22Rv1 (cell line): ENCODE measurements at regions not wholly inside any gene's neighbourhood (a gene's known extent, or its start where the extent isn't known, plus 50 kb on each side); places are given as distances from the start of the nearest gene placed in this dataset.

Experiments
- CTCF ChIP-seq: fragments of 450-650 bp; IDR thresholded peaks from 2 replicates; pipeline ENCODE4 v1.5.1; 2017; ENCODE audit warnings: mild to moderate bottlenecking
- ZFX ChIP-seq: fragments of 450-650 bp; IDR thresholded peaks from 2 replicates; pipeline ENCODE4 v1.6.1; 2017; ENCODE audit warnings: antibody characterized with exemption, borderline replicate concordance

- TF ChIP-seq CTCF (no peak), ZFX (no peak)
Measured at GRCh38 chr6:94894300-94894699, 683.0 kb upstream of the MANEA start.
